Stimulated activated CD4-positive, alpha-beta T cell treated with anti-CD3 and anti-CD28 coated beads, TNF-alpha, amount 100 ng/mL, for 1 hour (primary cell): ENCODE measurements at regions not wholly inside any gene's neighbourhood (a gene's known extent, or its start where the extent isn't known, plus 50 kb on each side); places are given as distances from the start of the nearest gene placed in this dataset.

Experiments used
- DNase-seq, 3 donors: peaks; one replicate each; pipeline ENCODE4 v3.0.0-alpha.2; 2020; ENCODE audit warnings: low read depth in 3 of 3, low spot score in 1 of 3

DNA sequence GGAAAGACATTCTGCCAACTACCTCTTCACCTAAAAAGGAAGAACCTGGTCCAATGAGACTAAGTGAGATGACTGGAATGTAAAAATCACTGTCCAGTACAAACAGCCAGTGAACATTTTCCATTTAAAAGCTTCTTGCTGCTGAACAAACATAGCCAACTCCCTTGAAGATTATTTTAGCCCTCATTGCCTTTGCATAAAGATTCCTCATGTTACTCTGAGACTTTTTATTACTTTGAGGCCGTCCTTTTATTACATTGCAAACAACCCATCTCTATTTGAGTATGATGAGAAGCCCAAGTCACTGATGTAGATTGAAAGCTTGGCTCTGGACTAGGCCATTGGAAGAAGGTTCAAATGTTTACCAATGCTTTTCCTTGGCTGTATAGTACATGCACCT is 649.8 kb downstream of the CETN3 start:
- DNase-seq = no peak

DNA sequence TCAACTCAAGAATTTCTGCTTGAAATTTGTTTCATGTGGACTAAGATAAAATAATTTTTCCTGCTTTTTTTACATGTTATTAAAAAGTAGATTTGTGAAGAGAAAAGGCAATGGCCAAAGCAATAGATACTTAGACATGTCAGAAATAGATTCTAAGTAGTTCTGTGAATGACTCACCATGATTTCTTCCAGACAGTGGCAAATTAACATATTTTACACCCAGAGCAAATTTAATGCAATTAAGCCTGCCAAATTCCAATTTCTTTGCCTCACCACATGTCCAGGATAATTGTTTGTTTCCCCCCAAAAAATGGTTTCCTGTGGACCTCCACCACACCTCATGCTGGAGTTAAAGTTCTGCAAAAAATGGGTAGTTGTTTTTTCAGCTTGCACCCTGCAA is 651.4 kb downstream of the CETN3 start:
- DNase-seq = no peak

DNA sequence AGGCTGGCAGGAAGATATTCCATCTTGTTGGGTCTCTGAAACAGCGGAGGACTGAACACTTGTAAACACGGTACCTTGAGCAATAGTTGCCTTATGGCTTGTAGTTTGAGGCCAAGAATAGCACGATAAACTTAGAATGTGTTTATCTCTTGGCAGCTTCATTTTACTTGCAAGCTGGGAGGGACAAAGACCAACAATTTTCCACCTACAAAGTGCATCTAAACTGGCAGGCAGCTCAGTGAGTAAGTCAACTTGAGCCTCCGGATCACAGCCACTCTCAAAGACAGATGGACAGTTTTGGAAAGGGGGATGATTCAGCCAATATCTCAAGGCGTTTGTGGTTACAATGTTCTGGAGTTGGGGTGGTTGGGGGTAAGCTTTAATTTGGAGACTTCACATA is 652.6 kb downstream of the CETN3 start:
- DNase-seq = no peak

DNA sequence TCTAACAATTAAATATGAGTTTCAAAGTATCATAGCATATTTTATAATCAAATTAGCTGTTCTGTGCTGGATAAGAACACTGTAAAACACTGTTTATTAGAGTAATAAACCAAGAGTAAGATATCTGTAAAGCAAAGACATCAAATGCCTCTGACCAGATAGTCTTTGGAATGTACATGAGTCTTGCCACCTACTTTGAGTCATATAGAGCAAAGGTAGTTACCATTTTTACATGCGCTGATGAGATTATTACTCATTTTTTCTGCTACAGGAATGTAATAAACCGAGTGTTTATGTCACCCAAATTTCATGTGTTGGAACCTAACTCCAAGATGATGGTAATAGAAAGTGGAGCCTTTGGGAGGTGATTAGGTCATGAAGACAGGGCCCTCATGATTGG is 654.5 kb downstream of the CETN3 start:
- no peak for DNase-seq

DNA sequence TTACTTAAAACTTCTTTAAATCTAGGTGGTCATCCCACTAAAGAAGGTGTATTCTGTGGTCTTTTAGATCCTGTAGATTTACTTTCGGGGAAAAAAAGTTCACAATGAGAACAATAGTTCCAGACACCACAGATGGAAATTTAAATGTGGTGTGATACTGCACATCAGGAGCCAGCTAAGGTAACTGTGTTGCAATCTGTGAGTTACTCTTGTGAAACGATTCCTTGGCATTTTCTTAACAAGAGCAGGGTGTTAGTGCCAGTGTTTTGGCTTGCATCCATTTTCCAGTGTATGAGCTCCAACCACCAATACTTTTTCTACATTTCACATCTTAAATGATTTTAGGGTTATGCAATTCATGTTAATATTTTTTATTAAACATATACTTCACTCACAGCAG is 674.5 kb downstream of the CETN3 start:
- DNase-seq = no peak

DNA sequence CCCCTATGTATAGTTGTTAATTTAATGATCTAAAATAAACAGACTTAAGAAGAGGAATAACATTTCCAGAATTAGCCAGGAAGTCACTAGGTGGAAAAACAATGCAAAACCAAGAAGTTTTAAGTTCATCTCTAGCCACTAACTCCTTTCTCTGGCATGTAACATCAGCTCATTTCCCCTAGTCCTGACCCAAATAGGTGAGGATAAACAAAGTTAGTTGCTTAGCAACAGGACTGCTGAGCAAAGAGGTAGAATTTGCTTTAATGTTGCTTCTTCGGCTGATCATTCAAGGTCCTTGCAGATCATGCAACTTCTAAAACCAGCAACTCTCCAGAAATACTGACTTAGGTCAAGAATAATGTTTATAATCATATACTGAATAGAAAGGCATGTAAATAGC is 675.8 kb downstream of the CETN3 start:
- DNase-seq = no peak

DNA sequence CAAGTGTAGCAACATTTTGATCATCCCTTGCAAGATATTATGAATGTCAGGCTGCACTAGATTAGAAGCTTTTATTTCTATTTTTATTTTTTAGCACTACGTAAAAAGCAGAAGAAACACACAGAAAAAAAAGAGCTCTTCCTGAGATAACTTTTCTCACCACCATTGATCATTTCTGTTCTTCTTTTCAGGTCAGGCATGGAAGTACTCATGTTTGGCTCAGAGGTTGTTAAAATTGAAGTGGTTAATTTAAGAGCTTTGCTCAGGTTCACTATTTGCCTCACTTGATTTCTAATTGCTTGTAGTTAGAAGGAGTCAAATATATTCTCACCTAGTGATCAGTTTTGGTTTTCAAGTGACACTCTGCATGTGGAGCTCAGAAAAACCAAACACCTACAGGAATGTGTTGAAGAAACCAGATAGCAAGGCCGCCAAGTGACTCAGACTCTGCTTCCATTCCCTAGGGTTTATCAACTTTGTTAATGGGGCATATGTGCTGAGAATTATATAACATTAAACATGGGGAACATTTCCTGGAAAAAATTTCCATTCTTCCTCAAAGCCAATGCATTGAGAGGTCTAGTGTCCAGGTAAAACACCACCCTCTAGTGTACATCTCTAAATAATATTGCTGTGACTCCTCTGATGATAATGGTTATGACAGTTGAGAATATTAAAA is 679.8 kb downstream of the CETN3 start:
- no peak for DNase-seq

DNA sequence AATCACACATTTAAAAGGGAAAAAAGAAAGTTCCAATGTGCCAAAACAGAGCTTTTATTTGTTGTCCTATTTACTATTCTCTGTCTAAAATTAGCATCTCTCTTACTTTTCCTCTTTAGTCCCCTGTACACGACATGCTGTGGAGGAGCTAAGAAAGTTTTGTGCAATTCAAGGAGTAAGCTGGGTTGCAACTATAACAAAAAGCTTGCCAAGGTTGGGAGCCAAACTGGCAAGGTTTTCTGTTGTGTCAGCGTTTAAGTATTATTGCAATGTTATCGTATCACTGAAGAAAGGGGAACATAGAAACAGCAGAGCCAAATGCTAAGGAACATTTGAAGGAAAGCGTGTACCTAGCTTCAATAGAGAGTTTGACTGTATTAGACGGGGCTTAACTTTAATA is 680.8 kb downstream of the CETN3 start:
- no peak for DNase-seq

DNA sequence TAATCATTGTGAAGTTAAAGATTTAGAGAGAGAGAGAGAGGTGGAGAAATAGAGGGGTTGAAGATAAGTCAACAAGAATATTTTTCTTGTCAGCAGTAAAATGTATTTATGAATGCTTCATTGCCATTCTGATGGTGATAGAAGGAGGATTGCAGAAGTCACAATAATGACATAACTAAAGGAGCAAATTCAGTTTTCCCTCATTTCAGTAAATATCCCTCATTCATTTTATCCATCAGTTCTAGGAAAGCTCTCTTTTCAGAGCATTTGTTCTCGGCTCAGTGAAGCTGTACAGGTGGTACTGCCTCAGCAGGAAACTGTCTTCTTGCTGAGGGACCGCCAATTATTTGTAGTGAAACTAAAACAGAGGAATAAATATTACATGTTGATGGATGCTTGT is 681.4 kb downstream of the CETN3 start:
- no peak for DNase-seq

DNA sequence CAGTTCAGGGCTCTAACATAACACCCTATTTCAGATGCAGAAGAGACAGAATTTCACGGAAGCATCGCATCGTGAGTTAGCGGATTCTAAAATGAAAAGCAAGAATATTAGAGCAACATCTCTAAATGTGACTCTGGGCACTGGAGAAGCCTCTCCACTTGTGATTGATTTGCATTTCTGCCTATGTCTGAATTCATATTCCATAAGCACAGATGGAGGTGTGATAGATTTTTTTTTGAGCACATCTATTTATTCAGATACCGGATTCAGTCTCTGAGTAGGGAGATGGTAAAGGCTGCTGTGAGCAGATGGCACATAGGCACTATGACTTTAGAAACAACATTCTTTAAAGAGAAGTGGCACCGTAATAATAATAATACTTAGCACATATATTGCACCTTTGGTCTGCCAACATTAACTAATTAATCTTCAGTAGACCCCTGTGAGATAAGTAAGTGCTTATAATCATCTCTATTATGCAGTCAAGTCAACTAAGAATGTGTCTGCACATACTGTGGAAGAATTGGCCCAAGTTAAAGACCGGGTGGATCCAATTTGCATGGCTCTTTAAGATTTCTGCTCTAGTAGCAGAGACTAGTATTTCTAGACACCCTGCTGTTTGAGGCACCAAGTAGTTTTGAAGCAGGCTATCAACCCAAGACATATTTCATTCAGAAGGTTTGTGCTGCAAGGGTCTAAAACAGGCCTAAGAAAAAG is 685.0 kb downstream of the CETN3 start:
- DNase-seq = no peak

DNA sequence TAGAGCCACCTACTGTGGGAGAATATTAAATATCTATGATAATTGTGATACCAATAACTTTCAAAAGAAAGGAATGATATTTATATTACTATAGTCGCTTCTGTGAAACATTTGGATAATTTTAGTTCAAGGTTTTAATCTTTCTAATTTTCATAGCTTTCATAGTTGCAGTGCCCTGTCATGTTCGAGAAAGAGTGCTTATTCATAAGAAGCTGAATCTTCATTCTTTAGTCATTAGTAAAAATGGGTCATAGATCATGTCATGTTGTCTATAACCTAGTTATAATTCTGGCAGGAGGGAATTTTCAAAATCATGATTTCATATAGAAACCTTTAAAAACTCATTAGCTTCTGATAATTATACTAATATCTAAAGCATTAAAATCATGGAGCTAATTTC is 685.6 kb downstream of the CETN3 start:
- DNase-seq = no peak

DNA sequence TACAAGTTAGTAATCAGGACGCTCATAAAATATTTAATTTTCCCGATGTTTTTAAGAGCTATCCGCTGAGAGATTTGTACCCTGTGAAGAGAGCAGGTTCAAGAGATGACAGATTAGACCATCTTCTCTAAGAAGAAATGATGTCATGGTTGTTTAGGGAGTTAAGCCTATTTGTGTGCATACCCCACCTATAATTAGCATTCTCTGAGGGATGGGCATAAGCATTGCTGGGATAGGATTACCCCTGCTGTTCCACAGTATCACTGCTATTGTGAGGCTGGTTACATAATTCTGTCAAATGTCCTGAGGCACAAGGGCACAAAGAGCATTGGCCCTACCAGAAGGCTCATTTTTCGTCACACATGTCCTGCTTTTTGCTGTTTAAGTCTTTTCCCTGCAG is 687.0 kb downstream of the CETN3 start:
- no peak for DNase-seq

DNA sequence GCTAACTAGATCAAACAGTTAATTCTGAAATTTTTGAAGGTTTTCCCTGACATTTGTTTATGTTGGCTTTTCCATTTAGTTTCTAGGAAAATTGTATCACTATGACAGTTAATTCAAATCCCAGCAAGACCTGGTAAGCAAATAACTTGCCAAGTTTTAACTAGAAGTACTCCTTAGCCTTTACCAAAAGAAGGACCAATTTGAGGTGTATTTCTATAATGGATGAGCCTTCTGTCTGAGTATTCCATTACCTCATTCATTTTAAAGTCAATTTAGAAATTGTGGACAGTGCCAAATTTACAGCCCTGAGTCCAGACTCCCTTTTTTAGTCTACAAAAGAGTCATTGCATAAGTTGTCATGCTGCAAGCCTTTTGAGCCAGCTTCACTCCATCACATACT is 687.6 kb downstream of the CETN3 start:
- DNase-seq = no peak

DNA sequence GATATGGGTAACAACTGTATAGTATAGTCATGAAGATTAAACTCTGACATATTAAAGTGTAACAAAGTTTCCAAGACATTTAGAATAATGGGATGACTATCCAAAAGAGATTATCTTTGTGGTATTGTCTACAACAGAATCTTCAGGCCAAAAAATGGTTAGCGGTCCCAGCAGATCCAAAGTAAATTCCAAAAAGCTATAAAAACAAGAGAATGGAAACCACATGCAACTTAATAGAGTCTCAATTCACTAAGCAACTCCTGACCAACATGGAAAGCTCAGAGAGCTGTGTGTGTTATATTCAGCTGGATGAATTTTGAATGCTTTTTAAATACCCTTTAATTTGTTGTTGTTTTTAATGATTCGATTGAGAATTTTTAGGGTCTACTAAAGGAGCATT is 688.2 kb downstream of the CETN3 start:
- no peak for DNase-seq

DNA sequence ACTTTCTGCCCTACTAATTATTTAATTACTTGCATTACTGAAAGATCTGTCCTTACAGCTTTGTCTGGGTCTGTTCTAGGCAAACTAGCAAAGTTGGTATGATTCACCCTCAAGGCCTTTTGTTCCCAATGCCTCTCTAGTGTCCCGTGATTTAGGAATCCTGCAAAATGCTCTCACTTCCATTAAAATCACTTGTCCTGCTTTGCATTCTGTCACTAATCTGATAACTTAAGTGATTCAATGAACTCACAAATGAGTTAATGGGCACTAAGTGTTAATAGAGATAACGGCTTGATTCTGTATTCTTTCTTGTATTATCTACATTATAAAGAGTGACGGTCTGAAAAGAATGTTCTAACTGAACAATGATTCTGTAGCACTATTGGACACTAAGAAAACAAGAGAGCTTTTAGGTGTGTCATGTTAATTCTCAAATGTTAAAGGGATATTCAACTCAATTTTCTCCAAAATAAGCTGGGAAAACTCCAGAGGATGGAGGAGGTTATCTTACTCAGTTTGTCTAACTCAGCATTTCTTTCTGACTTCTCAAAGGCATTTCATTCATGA is 697.3 kb downstream of the CETN3 start:
- DNase-seq = no peak

DNA sequence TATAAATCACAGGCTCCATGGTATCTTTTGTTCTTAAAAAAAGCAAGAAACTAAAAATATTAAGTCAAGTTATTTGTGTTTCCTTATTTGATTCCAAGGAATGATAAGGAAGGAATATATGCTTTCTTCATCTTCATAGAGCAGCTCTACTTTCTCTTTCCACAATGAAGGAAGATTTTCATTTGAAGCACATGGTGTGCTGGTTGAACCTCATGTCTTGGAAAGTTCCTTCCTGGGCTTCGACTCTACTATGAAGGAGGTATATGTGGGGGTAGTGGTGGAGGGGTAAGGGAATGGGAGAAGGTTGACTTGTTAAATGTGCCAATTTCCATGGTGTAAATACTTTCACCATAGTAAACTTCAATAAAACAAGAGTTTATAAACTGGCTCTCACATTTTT is 698.0 kb downstream of the CETN3 start:
- no peak for DNase-seq

DNA sequence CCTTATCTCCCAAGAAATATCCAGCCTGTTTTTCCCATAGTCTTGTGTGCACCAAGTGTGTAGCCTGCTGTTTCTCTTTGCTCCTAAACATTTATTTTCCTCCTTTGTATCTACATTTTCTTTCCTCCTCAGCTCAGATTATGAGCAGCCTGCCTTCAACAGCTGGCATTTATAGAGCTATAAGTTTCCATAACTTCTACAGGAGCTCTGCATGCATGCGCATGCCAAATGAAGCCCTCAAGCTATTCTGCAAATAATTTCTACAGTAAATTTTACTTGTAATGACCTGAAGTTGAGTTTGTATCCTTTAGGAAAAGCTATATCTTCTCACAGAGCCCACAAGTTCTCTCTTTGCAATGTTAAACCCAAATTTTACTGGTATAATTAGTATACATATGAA is 699.5 kb downstream of the CETN3 start:
- no peak for DNase-seq

DNA sequence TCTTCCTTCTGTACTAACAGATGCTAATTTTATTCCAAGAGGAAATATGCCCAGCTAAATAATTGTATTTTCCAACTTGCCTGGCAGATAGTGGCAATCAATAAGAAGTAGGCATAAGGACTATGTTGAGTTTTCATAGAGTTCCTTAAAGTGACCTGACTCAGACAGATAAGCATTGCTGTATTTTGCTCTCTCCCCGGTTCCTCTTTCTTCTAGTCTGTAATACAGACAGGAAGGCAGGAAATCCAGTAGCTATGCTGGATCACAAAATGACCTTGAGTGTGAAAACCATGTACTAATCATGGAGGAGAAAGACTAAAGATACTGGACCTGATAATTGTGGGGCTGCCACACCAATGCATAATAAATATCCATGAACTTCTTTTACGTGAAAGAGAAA is 701.7 kb downstream of the CETN3 start:
- DNase-seq = no peak

DNA sequence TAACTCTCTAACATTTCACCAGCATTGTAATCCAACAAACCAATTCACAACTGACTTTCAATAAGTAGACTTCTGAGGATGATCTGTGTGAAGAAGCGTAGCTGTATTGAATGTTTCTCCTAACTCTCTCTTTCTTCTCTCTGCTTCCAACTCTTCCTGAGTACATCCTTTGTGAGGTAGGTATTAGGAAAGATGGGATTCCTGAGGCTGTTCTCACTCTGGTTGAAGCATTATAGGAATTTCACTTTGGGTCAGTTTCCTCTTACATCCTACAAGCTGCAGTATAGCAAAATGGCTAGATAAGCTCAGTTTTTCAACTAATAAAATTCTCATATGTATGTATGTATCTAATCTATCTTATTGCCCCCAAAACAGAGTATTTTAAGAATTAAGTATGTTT is 702.8 kb downstream of the CETN3 start:
- no peak for DNase-seq

DNA sequence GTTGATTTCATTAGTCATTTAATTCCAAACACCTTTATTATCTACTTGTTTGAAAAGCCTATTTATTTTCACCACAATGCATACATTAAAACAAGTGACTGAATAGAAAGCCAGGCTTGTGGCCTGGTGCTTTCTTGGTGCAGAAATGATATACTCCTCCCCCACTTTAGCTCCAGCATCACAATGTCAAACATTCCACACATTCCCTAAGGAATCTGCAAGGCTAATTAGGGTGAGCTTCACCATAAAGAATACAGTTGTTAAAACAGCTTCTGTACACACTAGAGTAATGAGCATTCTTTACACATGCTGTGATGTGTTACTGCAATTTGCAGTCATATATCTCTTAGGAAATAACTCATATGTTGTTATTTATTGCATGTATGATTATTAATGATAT is 705.7 kb downstream of the CETN3 start:
- DNase-seq = no peak

DNA sequence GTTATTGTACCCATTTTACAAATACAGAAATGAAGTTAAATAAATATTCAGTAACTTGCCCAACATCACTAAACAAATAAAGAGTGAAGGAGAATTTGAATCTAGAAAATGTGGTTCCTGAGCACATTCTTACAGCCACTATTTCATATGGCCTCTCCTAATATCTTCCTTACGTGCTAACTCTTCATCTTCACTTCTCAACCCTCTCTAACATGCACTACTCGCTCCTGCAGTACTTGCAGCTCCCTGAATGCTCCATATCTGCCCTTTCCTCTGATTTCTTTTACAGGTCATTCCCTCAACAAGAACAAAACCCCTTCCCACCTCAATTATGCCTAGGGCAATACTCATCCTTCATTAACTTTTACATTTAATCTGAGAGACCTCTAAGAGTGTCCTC is 711.5 kb downstream of the CETN3 start:
- DNase-seq = no peak

DNA sequence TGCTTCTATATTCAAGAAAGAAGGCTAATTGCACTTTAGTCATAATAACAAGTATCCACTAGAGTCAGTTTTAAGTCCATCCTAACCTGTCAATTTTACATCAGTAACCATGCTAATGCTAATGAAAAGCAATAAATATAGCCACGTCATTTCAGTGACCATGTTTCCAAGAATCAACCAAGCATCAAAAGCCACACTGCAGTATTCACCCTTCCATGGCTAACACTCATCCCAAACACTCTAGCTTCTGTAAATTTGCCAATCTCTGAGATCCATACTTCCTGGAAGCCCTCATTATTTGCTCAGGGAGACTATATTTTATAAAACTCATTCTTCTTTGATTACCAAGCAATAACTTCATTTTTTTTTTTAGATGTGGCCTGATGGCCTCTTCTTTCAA is 712.0 kb downstream of the CETN3 start:
- DNase-seq = no peak

DNA sequence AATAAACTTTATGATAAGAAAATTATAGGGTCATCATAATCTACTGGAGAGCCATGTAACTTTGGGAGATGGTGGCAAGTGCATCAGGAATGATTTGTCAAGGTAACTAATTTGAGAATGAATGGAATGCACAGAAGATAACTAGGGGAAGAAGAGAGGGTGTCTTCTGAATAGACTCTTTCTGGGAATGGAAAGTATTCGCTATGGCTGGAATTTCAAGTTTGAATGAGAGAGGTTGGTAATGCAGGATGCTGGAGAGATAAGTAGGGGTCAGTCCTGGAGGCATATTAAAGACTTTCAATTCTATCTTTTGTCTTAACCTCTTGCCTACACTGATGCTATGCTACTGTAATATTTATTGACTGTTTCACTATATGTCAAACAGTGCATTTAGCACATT is 714.2 kb downstream of the CETN3 start:
- no peak for DNase-seq
